ENCODE measurements at regions not wholly inside any gene's neighbourhood (a gene's known extent, or its start where the extent isn't known, plus 50 kb on each side); places are given as distances from the start of the nearest gene placed in this dataset.

- no peak for DNase-seq (ENCODE audit: low read depth)
Measured at GRCh38 chrX:45745479-45745878, 544.8 kb upstream of the DIPK2B start.

- no peak for DNase-seq (ENCODE audit: low read depth)
Measured at GRCh38 chrX:45743906-45744625, 543.4 kb upstream of the DIPK2B start.

DNA sequence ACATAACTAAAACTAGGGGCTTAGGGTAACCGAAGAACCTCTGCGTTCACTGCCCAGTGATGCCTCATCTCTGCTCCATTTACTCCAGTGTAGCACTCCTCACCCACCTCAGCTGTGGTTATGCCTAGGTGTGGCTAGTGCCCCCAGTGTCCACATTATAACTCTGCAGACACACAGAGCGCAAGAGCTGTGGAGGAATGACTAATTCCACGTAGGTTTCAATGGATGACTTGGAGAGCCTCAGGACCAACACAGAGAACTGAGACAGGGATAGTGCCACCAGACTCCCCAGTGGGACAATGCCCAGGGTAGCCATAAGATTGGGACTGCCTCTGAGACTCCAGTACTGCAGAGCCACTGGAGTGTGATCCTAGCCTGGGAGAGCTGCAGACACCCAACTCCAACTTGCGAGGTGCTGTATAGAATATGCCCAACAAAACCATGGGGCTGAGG, 542.4 kb upstream of the DIPK2B start:
- DNase-seq (ENCODE audit: low read depth), result no peak

- DNase-seq (ENCODE audit: low read depth), result no peak
Measured at GRCh38 chrX:45740291-45740690, 539.6 kb upstream of the DIPK2B start.

GRCh38 chrX:45735571-45735970, 534.9 kb upstream of the DIPK2B start:
- DNase-seq (ENCODE audit: low read depth), result no peak

DNA sequence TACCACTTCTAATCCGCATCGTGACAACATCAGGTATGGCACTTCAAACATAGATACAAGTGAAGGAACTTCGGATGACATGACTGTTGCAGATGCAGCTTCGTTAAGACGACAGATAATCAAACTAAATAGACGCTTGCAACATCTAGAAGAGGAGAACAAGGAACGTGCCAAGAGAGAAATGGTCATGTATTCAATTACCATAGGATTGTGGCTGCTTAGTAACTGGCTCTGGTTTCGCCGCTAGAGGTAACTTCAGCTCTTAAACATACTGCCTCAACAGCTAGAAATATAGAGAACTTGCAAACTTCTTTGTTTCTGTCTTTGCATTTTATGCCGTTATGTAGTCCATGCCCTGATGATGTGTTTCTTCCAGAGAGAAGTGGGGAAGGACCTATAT, 530.8 kb upstream of the DIPK2B start:
- no peak for DNase-seq (ENCODE audit: low read depth)

- no peak for DNase-seq (ENCODE audit: low read depth)
Measured at GRCh38 chrX:45727761-45728160, 527.1 kb upstream of the DIPK2B start.

DNA sequence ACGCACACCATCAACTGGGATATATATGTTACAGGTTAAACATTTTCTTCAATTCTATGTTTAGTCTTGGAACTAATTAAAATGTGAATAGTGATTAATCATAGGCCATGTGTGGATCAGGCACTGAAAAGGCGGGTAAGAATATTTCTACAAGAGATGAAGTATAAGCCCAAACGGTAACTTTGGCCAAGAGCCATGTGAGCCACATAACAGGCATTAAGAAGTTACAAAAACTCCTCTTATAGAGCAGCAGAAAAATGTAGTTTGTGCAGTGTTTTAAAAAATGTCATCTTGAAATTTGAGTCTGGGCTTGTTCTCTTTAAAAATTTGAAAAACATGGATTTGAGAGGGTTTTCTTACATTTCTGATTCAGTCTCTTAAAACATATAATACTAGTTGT, 521.8 kb upstream of the DIPK2B start:
- DNase-seq (ENCODE audit: low read depth), result no peak

DNA sequence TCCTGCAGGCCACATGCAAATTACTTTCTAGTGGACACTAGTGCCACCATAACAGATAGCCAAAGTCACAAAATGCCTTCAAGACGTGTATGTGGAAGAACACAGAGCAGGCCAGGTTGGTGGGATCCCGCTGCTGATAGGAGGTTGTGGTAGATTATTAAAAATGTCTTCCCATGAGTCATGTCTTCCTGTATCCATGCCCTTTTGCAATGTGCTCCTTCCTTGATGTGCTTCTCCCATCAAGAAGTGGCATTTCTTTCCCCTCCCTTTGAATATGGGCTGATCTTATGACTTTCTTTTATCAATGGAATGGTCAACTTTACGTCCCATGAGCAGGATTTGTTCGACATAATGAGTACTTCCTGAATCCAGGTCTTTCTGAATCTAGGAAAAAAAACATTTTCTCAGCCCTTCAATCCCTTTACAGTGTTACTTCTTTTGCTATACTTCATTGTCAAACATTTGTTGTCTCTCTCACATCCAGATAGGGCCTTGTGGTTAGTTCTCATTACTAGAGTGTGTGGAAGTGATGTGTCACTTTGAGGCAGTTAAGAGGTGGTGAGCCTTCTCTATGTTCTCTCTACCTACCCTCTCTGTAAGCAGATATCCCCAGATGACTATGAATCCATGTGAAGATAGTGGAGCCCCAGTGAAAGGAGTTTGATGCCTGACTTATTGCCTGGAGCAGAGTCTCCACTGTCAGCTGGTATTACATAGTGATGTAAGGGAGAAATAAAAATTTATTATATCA, 519.2 kb upstream of the DIPK2B start:
- DNase-seq (ENCODE audit: low read depth), result no peak

GRCh38 chrX:45718676-45719075, 518.0 kb upstream of the DIPK2B start:
- DNase-seq (ENCODE audit: low read depth), result no peak

DNA sequence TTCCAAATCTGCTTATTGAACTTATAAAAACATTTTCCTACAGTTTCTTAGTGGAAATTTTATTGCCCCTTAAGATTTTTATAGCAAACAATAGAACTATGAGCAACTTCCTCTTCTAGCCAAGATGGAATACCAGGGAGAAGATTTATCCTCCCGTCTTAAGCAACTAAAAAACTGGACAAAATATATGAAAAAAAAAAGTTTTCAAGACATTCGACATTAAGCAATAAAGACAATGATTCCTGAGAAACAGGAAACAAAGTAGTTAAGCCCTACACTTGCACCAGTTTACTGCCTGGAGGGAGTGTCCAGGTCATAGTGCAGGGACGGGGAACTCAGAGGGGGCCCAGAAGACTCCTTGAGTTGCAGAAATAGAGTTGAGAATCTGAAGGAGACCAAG, 516.1 kb upstream of the DIPK2B start:
- no peak for DNase-seq (ENCODE audit: low read depth)

GRCh38 chrX:45715748-45716147, 515.1 kb upstream of the DIPK2B start:
- DNase-seq (ENCODE audit: low read depth), result no peak

DNA sequence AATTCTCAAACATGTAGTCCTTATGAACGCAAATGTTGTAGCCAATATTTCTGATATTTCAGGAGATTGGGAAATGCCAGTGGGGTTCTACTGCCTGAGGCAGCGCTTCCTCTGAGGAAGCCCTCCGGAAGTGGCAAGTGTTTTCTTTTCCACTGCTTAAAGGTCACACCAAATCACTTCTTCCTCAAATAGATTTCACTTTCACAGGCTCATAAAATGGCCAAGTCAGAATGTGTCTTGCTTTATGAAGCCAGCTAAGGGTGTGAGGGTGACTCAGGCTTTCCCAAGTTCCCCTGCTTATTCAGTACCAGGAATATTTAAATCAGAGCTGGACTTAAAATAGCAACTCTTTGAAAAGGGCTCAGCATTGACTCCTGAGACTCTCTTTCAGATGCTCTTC, 514.2 kb upstream of the DIPK2B start:
- no peak for DNase-seq (ENCODE audit: low read depth)

DNA sequence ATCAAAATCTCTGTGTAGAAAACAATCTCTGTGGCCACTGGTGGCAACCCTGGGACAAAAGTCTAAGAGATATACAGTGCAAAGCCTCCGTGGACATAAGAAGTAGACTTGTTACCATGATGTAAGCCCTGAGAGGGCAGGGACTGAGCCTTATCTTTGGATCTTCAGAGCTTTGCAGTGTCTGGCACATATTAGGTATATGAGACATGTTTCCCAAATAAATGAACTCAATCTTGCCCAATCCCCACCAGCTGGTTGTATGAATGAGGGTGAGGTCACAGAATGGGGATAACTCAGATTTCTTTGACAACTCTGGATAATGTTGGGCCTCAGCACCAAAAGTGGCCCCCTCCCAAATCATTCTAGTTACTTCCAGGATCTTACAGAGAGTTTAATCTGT, 511.4 kb upstream of the DIPK2B start:
- no peak for DNase-seq (ENCODE audit: low read depth)

- no peak for DNase-seq (ENCODE audit: low read depth)
Measured at GRCh38 chrX:45711231-45711630, 510.6 kb upstream of the DIPK2B start.

DNA sequence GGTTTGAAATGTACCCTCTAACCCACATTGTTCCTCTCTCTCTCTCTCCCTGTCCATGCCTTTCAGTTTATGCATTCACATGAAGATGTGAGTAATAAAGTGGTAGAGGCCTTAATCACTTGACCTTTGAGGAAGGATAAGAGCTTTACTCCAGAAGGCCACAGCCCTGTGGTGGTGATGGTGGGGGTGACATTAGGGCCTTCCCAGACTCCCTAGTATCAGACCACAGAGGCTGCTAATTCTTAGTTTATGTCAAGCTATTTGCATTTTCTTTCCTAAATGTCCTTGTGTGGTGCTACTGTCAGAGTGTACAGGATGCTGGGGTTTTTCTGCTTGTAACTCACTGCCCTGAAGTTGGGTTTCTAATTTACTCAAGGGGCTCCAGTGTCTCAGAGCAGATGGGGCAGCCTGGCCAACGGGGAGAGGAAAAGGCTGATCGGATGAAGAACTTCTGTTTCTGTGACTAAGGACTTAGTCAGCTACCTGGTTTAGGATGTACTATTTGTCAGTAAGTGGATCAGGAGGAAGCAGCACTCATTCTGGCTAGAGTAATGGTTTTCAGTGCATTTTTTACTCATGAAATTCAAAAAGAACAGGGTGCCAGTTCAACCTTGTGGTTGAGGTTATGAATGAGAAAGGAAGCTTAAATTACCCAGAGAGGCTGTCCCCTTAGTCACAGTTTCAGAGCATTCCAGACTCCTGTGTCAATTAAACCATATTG, 509.6 kb upstream of the DIPK2B start:
- peak; percentile 48 for DNase-seq (ENCODE audit: low read depth)

DNA sequence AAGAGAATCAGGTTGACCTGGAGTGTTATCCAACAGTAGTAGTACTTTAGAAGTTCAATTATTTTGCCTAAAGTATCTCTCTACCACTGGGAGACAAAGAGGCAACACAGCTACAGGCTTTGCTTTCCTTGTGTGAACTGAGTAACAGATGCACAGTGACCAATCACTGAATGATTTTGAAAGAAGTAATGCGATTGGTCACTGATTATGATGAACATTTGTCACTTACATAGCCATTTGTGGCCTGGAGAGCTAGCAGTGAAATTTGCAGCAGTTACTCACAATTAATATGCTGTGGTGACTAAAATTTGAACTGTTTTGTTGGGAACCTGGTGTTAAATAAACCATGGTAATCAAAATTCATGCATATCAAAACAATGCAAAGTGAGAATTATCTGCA, 508.7 kb upstream of the DIPK2B start:
- no peak for DNase-seq (ENCODE audit: low read depth)

DNA sequence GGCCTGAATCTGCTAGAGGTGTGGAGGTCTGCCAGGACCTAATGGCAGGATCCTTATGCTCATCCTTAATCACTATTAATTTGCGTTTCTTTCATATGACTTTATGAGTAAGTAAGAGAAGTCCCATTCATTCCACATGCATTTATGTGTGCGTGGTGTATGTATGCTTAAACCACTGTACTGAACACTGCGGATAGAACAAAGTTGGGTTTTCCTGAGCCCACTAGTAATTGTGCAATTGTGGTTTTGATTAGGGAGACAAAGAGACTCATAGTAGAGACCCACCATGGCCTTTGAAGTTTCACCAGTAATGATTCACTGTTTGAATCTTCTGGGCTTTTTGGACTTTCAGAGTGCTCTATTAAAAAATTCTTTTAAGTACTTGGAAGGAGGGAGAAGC, 498.5 kb upstream of the DIPK2B start:
- DNase-seq (ENCODE audit: low read depth), result no peak

DNA sequence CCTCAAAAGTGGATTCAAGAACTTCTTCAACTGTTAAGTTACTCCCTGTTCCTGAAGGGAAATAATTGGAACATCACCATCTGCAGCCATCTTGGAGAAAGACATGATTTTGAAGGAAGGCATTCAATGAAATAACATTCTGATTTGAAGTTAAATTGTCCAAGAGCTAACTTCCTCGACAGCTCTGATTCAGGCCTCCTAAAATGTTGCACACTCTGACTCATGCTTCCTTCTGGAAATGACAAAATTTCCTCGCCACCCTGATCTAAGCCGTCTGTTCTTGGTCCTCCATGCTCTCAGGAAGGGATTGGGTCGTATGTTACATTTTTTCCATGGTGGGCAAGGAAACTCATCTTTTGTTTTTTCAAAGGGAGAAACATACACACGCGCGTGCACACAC, 496.9 kb upstream of the DIPK2B start:
- DNase-seq (ENCODE audit: low read depth), result no peak

- no peak for DNase-seq (ENCODE audit: low read depth)
Measured at GRCh38 chrX:45696736-45697135, 496.1 kb upstream of the DIPK2B start.

GRCh38 chrX:45689971-45690370, 489.3 kb upstream of the DIPK2B start:
- DNase-seq (ENCODE audit: low read depth), result no peak

DNA sequence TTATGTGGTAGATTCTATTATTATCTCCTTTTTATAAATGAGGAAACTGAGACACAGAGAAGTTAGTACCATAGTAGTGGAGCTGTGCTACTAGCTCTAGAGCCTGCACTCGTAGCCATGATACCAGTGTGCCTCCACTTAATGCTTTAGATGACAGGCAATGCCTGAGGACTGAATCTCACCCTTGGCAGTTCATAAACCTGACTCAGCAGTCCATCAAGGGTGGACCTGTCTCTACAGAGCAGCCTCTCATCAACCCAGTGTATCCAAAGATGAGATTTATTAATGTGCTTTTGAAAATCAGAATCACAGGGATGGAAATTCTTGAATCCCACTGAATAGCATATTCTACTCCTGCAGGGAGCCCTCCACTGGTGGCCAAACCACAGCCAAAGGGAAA, 483.2 kb upstream of the DIPK2B start:
- no peak for DNase-seq (ENCODE audit: low read depth)

DNA sequence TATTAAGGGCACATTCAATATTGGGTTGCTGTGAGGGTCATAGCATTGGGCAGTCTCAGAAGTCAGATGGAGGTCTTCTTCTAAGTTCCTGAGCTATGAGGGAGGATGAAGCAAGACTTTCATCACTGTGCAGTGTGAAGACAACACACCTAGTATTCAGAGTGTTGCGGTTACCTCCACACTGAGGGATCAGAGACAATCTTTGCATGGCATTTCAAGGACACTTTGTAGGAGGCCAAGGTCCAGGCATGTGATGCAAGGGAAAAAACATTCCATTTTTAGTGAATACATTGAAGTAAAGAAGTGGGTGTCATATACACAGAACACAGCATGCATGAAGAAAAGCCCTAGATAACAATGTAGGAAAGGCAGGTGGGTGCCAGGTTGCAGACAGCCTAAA, 481.2 kb upstream of the DIPK2B start:
- DNase-seq (ENCODE audit: low read depth), result no peak
